ENCODE measurements at regions not wholly inside any gene's neighbourhood (a gene's known extent, or its start where the extent isn't known, plus 50 kb on each side); places are given as distances from the start of the nearest gene placed in this dataset.

DNA sequence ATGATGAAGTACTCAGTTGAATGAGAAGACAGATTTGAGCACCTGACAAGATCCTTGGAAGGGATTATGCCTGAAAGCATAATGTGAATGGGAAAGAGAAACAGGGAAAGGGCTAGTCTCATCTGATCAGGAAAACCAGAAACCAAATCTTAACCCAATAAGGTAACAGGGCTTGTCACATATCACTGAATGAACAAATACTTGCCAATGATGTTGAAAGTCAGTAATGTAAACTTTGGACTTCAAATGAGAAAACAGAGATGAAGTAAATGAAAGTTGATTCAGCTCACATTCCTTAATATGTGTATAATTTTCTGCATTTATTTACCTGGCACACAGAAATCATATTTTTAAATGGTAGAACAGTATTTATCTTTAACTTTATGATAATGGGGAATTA is 480.0 kb downstream of the KCTD12 start:
- Histone ChIP-seq H3K27ac (ENCODE audit: low read length) (no peak overlapping the region), H3K36me3 (ENCODE audit: control insufficient read depth, insufficient read depth, low read length) (no peaks in the 10 kb centered on the region; the same call in 1 of the 2 replicates), H3K4me1 (ENCODE audit: control insufficient read depth, insufficient read depth, low read length) (no peaks in the 10 kb centered on the region), H3K9me3 (ENCODE audit: control insufficient read depth, insufficient read depth, low read depth, low read length) (no peaks in the 10 kb centered on the region), H3K4me3 (ENCODE audit: low read depth in 2 of 2, low read length in 2 of 2) (no peak overlapping the region), H3K27me3 (ENCODE audit: control insufficient read depth, insufficient read depth, low read length) (no peaks in the 10 kb centered on the region)
- in situ Hi-C loops (cut with HindIII; ENCODE audit: low pct_unique_long_range_greater_than_20kb, low sequenced_read_pairs) = no loop called here
- no peak for DNase-seq (ENCODE audit: low read depth, low spot score)
- ChIA-PET CTCF (no interaction called here), POLR2A (no interaction called here)
- intact Hi-C loops (cut with micrococcal nuclease; ENCODE audit: unreplicated experiment) = no loop called here
- BruUV-seq (replicated peaks) = no TSS peak
- TF ChIP-seq SIN3A (IDR thresholded peaks at IDR 0.05; ENCODE audit: borderline replicate concordance, insufficient read depth, low read depth, low read length) = no peak
- TF ChIP-seq TCF7L2 (IDR thresholded peaks at IDR 0.05; ENCODE audit: low read depth, low read length) = no peak
- TF ChIP-seq, protein P1, sequence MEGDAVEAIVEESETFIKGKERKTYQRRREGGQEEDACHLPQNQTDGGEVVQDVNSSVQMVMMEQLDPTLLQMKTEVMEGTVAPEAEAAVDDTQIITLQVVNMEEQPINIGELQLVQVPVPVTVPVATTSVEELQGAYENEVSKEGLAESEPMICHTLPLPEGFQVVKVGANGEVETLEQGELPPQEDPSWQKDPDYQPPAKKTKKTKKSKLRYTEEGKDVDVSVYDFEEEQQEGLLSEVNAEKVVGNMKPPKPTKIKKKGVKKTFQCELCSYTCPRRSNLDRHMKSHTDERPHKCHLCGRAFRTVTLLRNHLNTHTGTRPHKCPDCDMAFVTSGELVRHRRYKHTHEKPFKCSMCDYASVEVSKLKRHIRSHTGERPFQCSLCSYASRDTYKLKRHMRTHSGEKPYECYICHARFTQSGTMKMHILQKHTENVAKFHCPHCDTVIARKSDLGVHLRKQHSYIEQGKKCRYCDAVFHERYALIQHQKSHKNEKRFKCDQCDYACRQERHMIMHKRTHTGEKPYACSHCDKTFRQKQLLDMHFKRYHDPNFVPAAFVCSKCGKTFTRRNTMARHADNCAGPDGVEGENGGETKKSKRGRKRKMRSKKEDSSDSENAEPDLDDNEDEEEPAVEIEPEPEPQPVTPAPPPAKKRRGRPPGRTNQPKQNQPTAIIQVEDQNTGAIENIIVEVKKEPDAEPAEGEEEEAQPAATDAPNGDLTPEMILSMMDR (IDR thresholded peaks at IDR 0.05) = no peak
- TF ChIP-seq, protein P2, sequence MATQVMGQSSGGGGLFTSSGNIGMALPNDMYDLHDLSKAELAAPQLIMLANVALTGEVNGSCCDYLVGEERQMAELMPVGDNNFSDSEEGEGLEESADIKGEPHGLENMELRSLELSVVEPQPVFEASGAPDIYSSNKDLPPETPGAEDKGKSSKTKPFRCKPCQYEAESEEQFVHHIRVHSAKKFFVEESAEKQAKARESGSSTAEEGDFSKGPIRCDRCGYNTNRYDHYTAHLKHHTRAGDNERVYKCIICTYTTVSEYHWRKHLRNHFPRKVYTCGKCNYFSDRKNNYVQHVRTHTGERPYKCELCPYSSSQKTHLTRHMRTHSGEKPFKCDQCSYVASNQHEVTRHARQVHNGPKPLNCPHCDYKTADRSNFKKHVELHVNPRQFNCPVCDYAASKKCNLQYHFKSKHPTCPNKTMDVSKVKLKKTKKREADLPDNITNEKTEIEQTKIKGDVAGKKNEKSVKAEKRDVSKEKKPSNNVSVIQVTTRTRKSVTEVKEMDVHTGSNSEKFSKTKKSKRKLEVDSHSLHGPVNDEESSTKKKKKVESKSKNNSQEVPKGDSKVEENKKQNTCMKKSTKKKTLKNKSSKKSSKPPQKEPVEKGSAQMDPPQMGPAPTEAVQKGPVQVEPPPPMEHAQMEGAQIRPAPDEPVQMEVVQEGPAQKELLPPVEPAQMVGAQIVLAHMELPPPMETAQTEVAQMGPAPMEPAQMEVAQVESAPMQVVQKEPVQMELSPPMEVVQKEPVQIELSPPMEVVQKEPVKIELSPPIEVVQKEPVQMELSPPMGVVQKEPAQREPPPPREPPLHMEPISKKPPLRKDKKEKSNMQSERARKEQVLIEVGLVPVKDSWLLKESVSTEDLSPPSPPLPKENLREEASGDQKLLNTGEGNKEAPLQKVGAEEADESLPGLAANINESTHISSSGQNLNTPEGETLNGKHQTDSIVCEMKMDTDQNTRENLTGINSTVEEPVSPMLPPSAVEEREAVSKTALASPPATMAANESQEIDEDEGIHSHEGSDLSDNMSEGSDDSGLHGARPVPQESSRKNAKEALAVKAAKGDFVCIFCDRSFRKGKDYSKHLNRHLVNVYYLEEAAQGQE (IDR thresholded peaks at IDR 0.05; ENCODE audit: insufficient read depth in 1 of 2, low read depth in 2 of 2, low read length in 1 of 2) = no peak
- no peak for TF ChIP-seq POLR2AphosphoS5 (IDR thresholded peaks at IDR 0.05; ENCODE audit: low read depth, low read length)
- ATAC-seq = no peak

DNA sequence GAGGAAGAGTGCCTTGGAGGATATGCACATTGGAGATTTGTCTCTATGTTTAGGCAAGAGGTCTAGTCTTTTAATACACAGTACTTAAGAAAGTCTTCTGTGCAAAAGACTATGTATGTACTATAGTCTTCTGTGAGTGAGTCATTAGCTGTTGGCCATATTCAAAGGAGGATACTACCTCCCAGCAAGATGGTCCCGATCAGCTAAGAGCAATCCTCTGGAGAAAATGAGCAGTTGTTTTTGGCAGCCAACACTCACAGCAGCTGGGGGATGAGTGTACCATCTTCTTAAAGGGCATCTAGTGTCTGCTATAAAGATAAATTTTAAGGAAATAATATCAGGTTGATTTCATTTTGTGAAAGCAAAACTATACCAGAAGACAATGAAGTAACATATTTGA is 487.8 kb downstream of the KCTD12 start:
- DNase-seq (ENCODE audit: low read depth, low spot score) (no peak), ATAC-seq (no peak)
- H3K4me3 ChIP-seq (ENCODE audit: low read depth in 2 of 2, low read length in 2 of 2) = no peak overlapping the region
- intact Hi-C loops (cut with micrococcal nuclease; ENCODE audit: unreplicated experiment) (no loop called here), in situ Hi-C loops (cut with HindIII; ENCODE audit: low pct_unique_long_range_greater_than_20kb, low sequenced_read_pairs) (no loop called here)
- H3K4me1 ChIP-seq (ENCODE audit: control insufficient read depth, insufficient read depth, low read length) = no peaks in the 10 kb centered on the region
- BruUV-seq (replicated peaks) = no TSS peak
- no peak overlapping the region for H3K27ac ChIP-seq (ENCODE audit: low read length)
- CTCF ChIA-PET = no interaction called here
- H3K36me3 ChIP-seq (ENCODE audit: control insufficient read depth, insufficient read depth, low read length) = no peaks in the 10 kb centered on the region
- no peaks in the 10 kb centered on the region for H3K9me3 ChIP-seq (ENCODE audit: control insufficient read depth, insufficient read depth, low read depth, low read length)
- TF ChIP-seq TCF7L2 (IDR thresholded peaks at IDR 0.05; ENCODE audit: low read depth, low read length) = no peak
- TF ChIP-seq, protein P1 (IDR thresholded peaks at IDR 0.05) = no peak
- no peak for TF ChIP-seq POLR2AphosphoS5 (IDR thresholded peaks at IDR 0.05; ENCODE audit: low read depth, low read length)
- TF ChIP-seq, protein P2 (IDR thresholded peaks at IDR 0.05; ENCODE audit: insufficient read depth in 1 of 2, low read depth in 2 of 2, low read length in 1 of 2) = no peak
- TF ChIP-seq SIN3A (IDR thresholded peaks at IDR 0.05; ENCODE audit: borderline replicate concordance, insufficient read depth, low read depth, low read length) = no peak
- no peaks in the 10 kb centered on the region for H3K27me3 ChIP-seq (ENCODE audit: control insufficient read depth, insufficient read depth, low read length)
- POLR2A ChIA-PET = no interaction called here

Data from Panc1 (cell line).